ENCODE measurements at regions not wholly inside any gene's neighbourhood (a gene's known extent, or its start where the extent isn't known, plus 50 kb on each side); places are given as distances from the start of the nearest gene placed in this dataset.

DNA sequence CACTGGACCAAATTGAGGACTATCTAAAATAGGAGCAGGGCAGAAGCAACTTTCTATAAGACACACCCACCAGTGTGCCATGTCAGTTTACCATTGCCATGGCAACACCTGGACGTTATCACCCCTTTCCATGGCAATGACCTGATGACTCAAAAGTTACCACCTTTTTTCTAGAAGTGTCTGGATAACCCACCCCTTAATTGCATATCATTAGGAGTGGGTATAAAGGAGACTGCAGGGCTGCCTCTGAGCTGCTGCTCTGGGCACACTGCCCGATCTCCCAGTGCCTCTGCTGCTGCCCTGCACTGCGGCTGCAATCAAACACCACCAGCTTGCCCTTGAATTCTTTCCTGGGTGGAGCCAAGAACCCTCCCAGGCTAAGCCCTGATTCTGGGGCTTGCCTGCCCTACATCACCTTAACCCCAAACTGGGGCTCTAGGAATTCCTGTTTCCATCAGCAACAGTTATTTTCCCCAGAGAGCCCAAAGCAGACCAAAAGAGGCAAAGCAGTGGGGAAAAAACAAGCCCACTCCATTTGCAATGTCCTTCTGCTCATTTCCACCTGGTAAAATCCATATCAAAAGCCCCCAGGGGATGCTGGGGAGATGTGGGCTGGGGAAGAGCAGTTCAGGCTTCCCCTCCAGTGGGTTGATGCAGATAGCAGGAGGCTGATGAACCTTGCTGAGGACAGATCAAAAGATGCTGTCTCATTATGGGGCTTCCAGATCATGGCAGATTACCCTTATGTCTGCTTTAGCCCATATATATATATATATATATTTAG is 129.5 kb upstream of the NCOR2 start:
- TF ChIP-seq POLR2AphosphoS5 (IDR thresholded peaks at IDR 0.05; ENCODE audit: low read depth, low read length), result no peak
- TF ChIP-seq SPI1 (IDR thresholded peaks at IDR 0.05; ENCODE audit: low read depth, low read length), result no peak
- TF ChIP-seq POLR2A (IDR thresholded peaks at IDR 0.05; ENCODE audit: low read depth, low read length), result no peak
- no peak for TF ChIP-seq PAX5 (IDR thresholded peaks at IDR 0.05; ENCODE audit: insufficient read depth, low read length, severe bottlenecking)

Measured in GM12891 (cell line).